ENCODE measurements at regions not wholly inside any gene's neighbourhood (a gene's known extent, or its start where the extent isn't known, plus 50 kb on each side); places are given as distances from the start of the nearest gene placed in this dataset.

- POLR2A ChIA-PET, result no interaction called here
- H3K4me3 ChIP-seq (ENCODE audit: low read depth, low read length), result no peak overlapping the region
- TF ChIP-seq CTCF (IDR thresholded peaks at IDR 0.05; ENCODE audit: insufficient read depth, low read length, missing control alignments), result no peak
- DNase-seq (ENCODE audit: low read depth, low spot score), result no peak
- CTCF ChIA-PET, result interaction anchor here (0.7 to 5.5 kb wide), 4 partner anchors 11 to 787 kb away, joined by 3 to 30 read pairs (median 4); no protein-coding TSS in a partner anchor
Measured at GRCh38 chr7:25879799-25880198, 272.2 kb upstream of the NFE2L3 start.

- TF ChIP-seq CTCF (IDR thresholded peaks at IDR 0.05; ENCODE audit: insufficient read depth, low read length, missing control alignments), result no peak
- CTCF ChIA-PET, result interaction anchor here (1.0 to 5.5 kb wide), 6 partner anchors 12 to 1280 kb away, joined by 3 to 30 read pairs (median 4); no protein-coding TSS in a partner anchor
- no peak overlapping the region for H3K4me3 ChIP-seq (ENCODE audit: low read depth, low read length)
- no peak for DNase-seq (ENCODE audit: low read depth, low spot score)
- POLR2A ChIA-PET, result no interaction called here
Measured at GRCh38 chr7:25881317-25882037, 270.5 kb upstream of the NFE2L3 start.

GRCh38 chr7:25882151-25882773 lies 269.7 kb upstream of the NFE2L3 start:
- POLR2A ChIA-PET, result no interaction called here
- no peak for TF ChIP-seq CTCF (IDR thresholded peaks at IDR 0.05; ENCODE audit: insufficient read depth, low read length, missing control alignments)
- no peak for DNase-seq (ENCODE audit: low read depth, low spot score)
- no peak overlapping the region for H3K4me3 ChIP-seq (ENCODE audit: low read depth, low read length)
- CTCF ChIA-PET, result interaction anchor here (1.0 to 5.5 kb wide), 4 partner anchors 11 to 1279 kb away, joined by 3 to 30 read pairs (median 8); no protein-coding TSS in a partner anchor

- no peak for TF ChIP-seq CTCF (IDR thresholded peaks at IDR 0.05; ENCODE audit: insufficient read depth, low read length, missing control alignments)
- no peak for DNase-seq (ENCODE audit: low read depth, low spot score)
- no peak overlapping the region for H3K4me3 ChIP-seq (ENCODE audit: low read depth, low read length)
- ChIA-PET CTCF (interaction anchor here (0.9 to 5.5 kb wide), 2 partner anchors 9 to 317 kb away, joined by 3 to 30 read pairs; partner anchors contain the start of gene CBX3), POLR2A (no interaction called here)
Measured at GRCh38 chr7:25884265-25884828, 267.7 kb upstream of the NFE2L3 start.

- ChIA-PET CTCF (interaction anchor here (0.9 kb wide), 1 partner anchor 19 kb away, joined by 3 read pairs; no protein-coding TSS in a partner anchor), POLR2A (no interaction called here)
- no peak for TF ChIP-seq CTCF (IDR thresholded peaks at IDR 0.05; ENCODE audit: insufficient read depth, low read length, missing control alignments)
- no peak overlapping the region for H3K4me3 ChIP-seq (ENCODE audit: low read depth, low read length)
- no peak for DNase-seq (ENCODE audit: low read depth, low spot score)
Measured at GRCh38 chr7:25885057-25885576, 266.9 kb upstream of the NFE2L3 start.

Measured in AG04449 (cell line).